ENCODE measurements at regions not wholly inside any gene's neighbourhood (a gene's known extent, or its start where the extent isn't known, plus 50 kb on each side); places are given as distances from the start of the nearest gene placed in this dataset.

GRCh38 chr1:74834261-74834660 lies 101.3 kb downstream of the TYW3 start:
- DNase-seq (ENCODE audit: low spot score): no peak
- H3K36me3 Mint-ChIP-seq (ENCODE audit: low read depth, unreplicated experiment): no peaks in the 10 kb centered on the region
- no peaks in the 10 kb centered on the region for H3K9me3 Mint-ChIP-seq (ENCODE audit: unreplicated experiment)

GRCh38 chr1:74835051-74835450 lies 102.1 kb downstream of the TYW3 start:
- no peaks in the 10 kb centered on the region for H3K36me3 Mint-ChIP-seq (ENCODE audit: low read depth, unreplicated experiment)
- TF ChIP-seq, protein P1, sequence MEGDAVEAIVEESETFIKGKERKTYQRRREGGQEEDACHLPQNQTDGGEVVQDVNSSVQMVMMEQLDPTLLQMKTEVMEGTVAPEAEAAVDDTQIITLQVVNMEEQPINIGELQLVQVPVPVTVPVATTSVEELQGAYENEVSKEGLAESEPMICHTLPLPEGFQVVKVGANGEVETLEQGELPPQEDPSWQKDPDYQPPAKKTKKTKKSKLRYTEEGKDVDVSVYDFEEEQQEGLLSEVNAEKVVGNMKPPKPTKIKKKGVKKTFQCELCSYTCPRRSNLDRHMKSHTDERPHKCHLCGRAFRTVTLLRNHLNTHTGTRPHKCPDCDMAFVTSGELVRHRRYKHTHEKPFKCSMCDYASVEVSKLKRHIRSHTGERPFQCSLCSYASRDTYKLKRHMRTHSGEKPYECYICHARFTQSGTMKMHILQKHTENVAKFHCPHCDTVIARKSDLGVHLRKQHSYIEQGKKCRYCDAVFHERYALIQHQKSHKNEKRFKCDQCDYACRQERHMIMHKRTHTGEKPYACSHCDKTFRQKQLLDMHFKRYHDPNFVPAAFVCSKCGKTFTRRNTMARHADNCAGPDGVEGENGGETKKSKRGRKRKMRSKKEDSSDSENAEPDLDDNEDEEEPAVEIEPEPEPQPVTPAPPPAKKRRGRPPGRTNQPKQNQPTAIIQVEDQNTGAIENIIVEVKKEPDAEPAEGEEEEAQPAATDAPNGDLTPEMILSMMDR (IDR thresholded peaks at IDR 0.05; ENCODE audit: unreplicated experiment): no peak
- no peaks in the 10 kb centered on the region for H3K9me3 Mint-ChIP-seq (ENCODE audit: unreplicated experiment)
- H3K27ac Mint-ChIP-seq (ENCODE audit: unreplicated experiment): no peak overlapping the region
- H3K27me3 Mint-ChIP-seq (ENCODE audit: unreplicated experiment): peaks cover 2% of the 10 kb centered on the region
- no peak overlapping the region for H3K4me3 Mint-ChIP-seq (ENCODE audit: unreplicated experiment)
- DNase-seq (ENCODE audit: low spot score): no peak
- H3K4me1 Mint-ChIP-seq (ENCODE audit: unreplicated experiment): no peaks in the 10 kb centered on the region

More at GRCh38 chr1:74834261-74834660, 101.3 kb downstream of the TYW3 start:
- no peaks in the 10 kb centered on the region for H3K4me1 Mint-ChIP-seq (ENCODE audit: unreplicated experiment)
- H3K27ac Mint-ChIP-seq (ENCODE audit: unreplicated experiment): no peak overlapping the region
- peaks cover 2% of the 10 kb centered on the region for H3K27me3 Mint-ChIP-seq (ENCODE audit: unreplicated experiment)
- H3K4me3 Mint-ChIP-seq (ENCODE audit: unreplicated experiment): no peak overlapping the region
- TF ChIP-seq, protein P1 (IDR thresholded peaks at IDR 0.05; ENCODE audit: unreplicated experiment): no peak

GRCh38 chr1:74842726-74843125 lies 109.8 kb downstream of the TYW3 start:
- H3K27me3 Mint-ChIP-seq (ENCODE audit: unreplicated experiment): no peaks in the 10 kb centered on the region
- H3K4me1 Mint-ChIP-seq (ENCODE audit: unreplicated experiment): no peaks in the 10 kb centered on the region
- no peak for DNase-seq (ENCODE audit: low spot score)
- H3K36me3 Mint-ChIP-seq (ENCODE audit: low read depth, unreplicated experiment): no peaks in the 10 kb centered on the region
- no peak overlapping the region for H3K4me3 Mint-ChIP-seq (ENCODE audit: unreplicated experiment)
- H3K27ac Mint-ChIP-seq (ENCODE audit: unreplicated experiment): no peak overlapping the region
- no peaks in the 10 kb centered on the region for H3K9me3 Mint-ChIP-seq (ENCODE audit: unreplicated experiment)
- TF ChIP-seq, protein P1 (IDR thresholded peaks at IDR 0.05; ENCODE audit: unreplicated experiment): no peak

DNA sequence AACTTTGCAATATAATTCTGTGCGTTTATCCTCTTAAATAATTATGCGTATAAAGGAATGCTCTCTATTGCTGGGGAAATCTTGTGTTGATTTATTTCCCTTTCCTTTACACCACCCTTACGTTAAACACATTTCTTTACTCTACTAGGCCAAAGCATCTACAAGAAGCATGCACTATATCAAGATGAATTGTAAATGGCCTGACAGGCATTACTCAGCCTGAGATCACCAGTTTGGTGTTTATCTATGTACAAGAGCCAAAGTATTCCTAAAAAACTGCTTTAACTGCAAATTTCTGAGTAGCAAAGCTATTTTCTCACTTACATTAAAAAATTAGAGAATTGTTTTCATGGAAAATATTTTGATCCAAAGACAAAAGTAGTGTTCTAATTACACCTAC lies 114.8 kb downstream of the TYW3 start:
- TF ChIP-seq, protein P1 (IDR thresholded peaks at IDR 0.05; ENCODE audit: unreplicated experiment): no peak
- H3K27ac Mint-ChIP-seq (ENCODE audit: unreplicated experiment): no peak overlapping the region
- no peaks in the 10 kb centered on the region for H3K27me3 Mint-ChIP-seq (ENCODE audit: unreplicated experiment)
- H3K4me3 Mint-ChIP-seq (ENCODE audit: unreplicated experiment): no peak overlapping the region
- DNase-seq (ENCODE audit: low spot score): no peak
- H3K4me1 Mint-ChIP-seq (ENCODE audit: unreplicated experiment): no peaks in the 10 kb centered on the region
- no peaks in the 10 kb centered on the region for H3K36me3 Mint-ChIP-seq (ENCODE audit: low read depth, unreplicated experiment)
- no peaks in the 10 kb centered on the region for H3K9me3 Mint-ChIP-seq (ENCODE audit: unreplicated experiment)

DNA sequence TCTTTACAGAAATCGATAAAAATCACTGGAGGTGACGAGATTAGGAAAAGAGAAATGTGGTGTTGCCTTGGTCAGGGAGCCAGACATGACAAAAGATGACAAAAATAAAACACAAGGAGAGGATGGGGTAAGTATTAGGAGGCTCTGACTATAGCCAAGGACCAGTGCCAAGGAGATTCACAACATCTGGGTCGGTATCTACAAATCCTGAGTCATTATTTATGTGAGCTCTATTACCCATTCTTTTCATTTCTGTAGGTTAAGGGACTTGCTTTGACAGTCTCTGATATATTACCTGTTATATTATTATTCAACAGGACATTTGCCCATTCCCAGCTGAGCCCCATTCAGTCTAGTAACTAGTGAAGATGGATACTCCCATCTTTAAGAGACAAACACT lies 120.8 kb downstream of the TYW3 start:
- no peak overlapping the region for H3K4me3 Mint-ChIP-seq (ENCODE audit: unreplicated experiment)
- H3K27ac Mint-ChIP-seq (ENCODE audit: unreplicated experiment): no peak overlapping the region
- no peaks in the 10 kb centered on the region for H3K4me1 Mint-ChIP-seq (ENCODE audit: unreplicated experiment)
- TF ChIP-seq, protein P1 (IDR thresholded peaks at IDR 0.05; ENCODE audit: unreplicated experiment): no peak
- H3K9me3 Mint-ChIP-seq (ENCODE audit: unreplicated experiment): no peaks in the 10 kb centered on the region
- no peaks in the 10 kb centered on the region for H3K27me3 Mint-ChIP-seq (ENCODE audit: unreplicated experiment)
- no peaks in the 10 kb centered on the region for H3K36me3 Mint-ChIP-seq (ENCODE audit: low read depth, unreplicated experiment)
- no peak for DNase-seq (ENCODE audit: low spot score)

Measured in endothelial cell (in vitro differentiated cells).